OCI-LY7 (cell line): ENCODE measurements at regions not wholly inside any gene's neighbourhood (a gene's known extent, or its start where the extent isn't known, plus 50 kb on each side); places are given as distances from the start of the nearest gene placed in this dataset.

Experiments
- BruUV-seq: library from RNA; stranded (reverse); fragments of 400-500 nt; replicated peaks from 2 replicates; lab custom pipeline; 2021; lab: Mats Ljungman, UMichigan
- CTCF ChIA-PET: fragments of 300-600 bp; sonication (Branson Sonifier 250); formaldehyde crosslinking; loops from one replicate; lab custom pipeline; 2022; ENCODE audit warnings: antibody characterized with exemption; ENCODE audit not compliant: unreplicated experiment; lab: Charles Lee
- POLR2A ChIA-PET: fragments of 300-600 bp; sonication (Branson Sonifier 250); formaldehyde crosslinking; loops from one replicate; lab custom pipeline; 2022; ENCODE audit warnings: antibody characterized with exemption; lab: Charles Lee
- DNase-seq: peaks from one replicate; pipeline ENCODE4 v3.0.0-alpha.2; 2015; ENCODE audit warnings: low spot score
- H2AFZ ChIP-seq: fragments of 200-600 bp; sonication (generic), shearing (Covaris generic); 2 replicates; pipeline ENCODE4 v1.6.1; 2014; ENCODE audit warnings: mild to moderate bottlenecking, antibody characterized with exemption, low read length, moderate library complexity
- H3K27ac ChIP-seq: fragments of 200-600 bp; sonication (generic); 2 replicates; pipeline ENCODE4 v1.5.1; 2014; ENCODE audit warnings: mixed run types, low read depth, mild to moderate bottlenecking, moderate library complexity, low read length, inconsistent platforms; ENCODE audit not compliant: poor library complexity, severe bottlenecking
- H3K36me3 ChIP-seq: fragments of 200-600 bp; sonication (generic); 2 replicates; pipeline ENCODE4 v1.6.1; 2014; ENCODE audit warnings: mild to moderate bottlenecking, antibody characterized with exemption, low read length, moderate library complexity, mixed read lengths; ENCODE audit not compliant: insufficient read depth
- H3K4me1 ChIP-seq: fragments of 200-600 bp; sonication (generic); 2 replicates; pipeline ENCODE4 v1.5.1; 2014; ENCODE audit warnings: mild to moderate bottlenecking, low read length; ENCODE audit not compliant: insufficient read depth, poor library complexity, severe bottlenecking
- H3K4me2 ChIP-seq: fragments of 200-600 bp; sonication (generic); 2 replicates; pipeline ENCODE4 v1.6.1; 2014; ENCODE audit warnings: mild to moderate bottlenecking, low read length
- H3K4me3 ChIP-seq: fragments of 200-600 bp; sonication (generic); 2 replicates; pipeline ENCODE4 v1.5.1; 2014; ENCODE audit warnings: mild to moderate bottlenecking, low read depth, low read length; ENCODE audit not compliant: poor library complexity, severe bottlenecking
- H3K79me2 ChIP-seq: fragments of 200-600 bp; sonication (generic); 2 replicates; pipeline ENCODE4 v1.6.1; 2016; ENCODE audit warnings: low read depth, mild to moderate bottlenecking, low read length, moderate library complexity, mixed read lengths; ENCODE audit not compliant: insufficient read depth
- H3K9me2 ChIP-seq: fragments of 200-600 bp; sonication (generic); 2 replicates; pipeline ENCODE4 v1.6.1; 2016; ENCODE audit warnings: mild to moderate bottlenecking, low read length, mixed read lengths; ENCODE audit not compliant: insufficient read depth
- H3K9me3 ChIP-seq: fragments of 200-600 bp; sonication (generic); 2 replicates; pipeline ENCODE4 v1.6.1; 2014; ENCODE audit warnings: mild to moderate bottlenecking, mixed run types, low read length, mixed read lengths
- H4K20me1 ChIP-seq: fragments of 200-600 bp; sonication (generic); 2 replicates; pipeline ENCODE4 v1.6.1; 2014; ENCODE audit warnings: mild to moderate bottlenecking, antibody characterized with exemption, low read length, moderate library complexity, mixed read lengths; ENCODE audit not compliant: insufficient read depth
- CTCF ChIP-seq: fragments of 200-600 bp; sonication (generic); conservative IDR thresholded peaks from 2 replicates; pipeline ENCODE4 v1.5.1; 2014; ENCODE audit warnings: mild to moderate bottlenecking, antibody characterized with exemption, low read length, moderate library complexity, mixed read lengths
- EZH2phosphoT487 ChIP-seq: fragments of 200-600 bp; sonication (generic); IDR thresholded peaks from 2 replicates; pipeline ENCODE4 v1.6.1; 2018; ENCODE audit warnings: low read depth, borderline replicate concordance, mild to moderate bottlenecking, mixed run types, antibody characterized with exemption, low read length, moderate library complexity, mixed read lengths
- intact Hi-C: fragments of 100-400 bp; cut with micrococcal nuclease; formaldehyde crosslinking; loops from one replicate; pipeline ENCODE4 v1.10.0; 2022; ENCODE audit not compliant: unreplicated experiment

GRCh38 chr3:187516446-187517185 lies 148.4 kb downstream of the RTP4 start:
- H3K36me3 ChIP-seq, result no peaks in the 10 kb centered on the region
- no peaks in the 10 kb centered on the region for H4K20me1 ChIP-seq
- intact Hi-C loops, result no loop called here
- no peaks in the 10 kb centered on the region for H3K79me2 ChIP-seq
- H3K4me3 ChIP-seq, result no peak overlapping the region
- DNase-seq, result no peak
- BruUV-seq, result no TSS peak
- no peaks in the 10 kb centered on the region for H3K9me2 ChIP-seq
- H3K4me2 ChIP-seq, result no peak overlapping the region
- peaks cover 10% of the 10 kb centered on the region for H3K4me1 ChIP-seq
- TF ChIP-seq CTCF, result no peak
- no peak for TF ChIP-seq EZH2phosphoT487
- ChIA-PET POLR2A (interaction anchor here (0.6 kb wide), 1 partner anchor 31 kb away, joined by 3 read pairs; no protein-coding TSS in a partner anchor), CTCF (no interaction called here)
- H2AFZ ChIP-seq, result no peak overlapping the region
- no peaks in the 10 kb centered on the region for H3K9me3 ChIP-seq
- H3K27ac ChIP-seq, result no peak overlapping the region

GRCh38 chr3:187507905-187508304 lies 139.7 kb downstream of the RTP4 start:
- no peak overlapping the region for H3K4me3 ChIP-seq
- H3K4me2 ChIP-seq, result no peak overlapping the region
- no peaks in the 10 kb centered on the region for H3K4me1 ChIP-seq
- no peaks in the 10 kb centered on the region for H3K9me3 ChIP-seq
- TF ChIP-seq CTCF (no peak), EZH2phosphoT487 (no peak)
- no TSS peak for BruUV-seq
- DNase-seq, result no peak
- ChIA-PET POLR2A (interaction anchor here (0.5 to 0.7 kb wide), 3 partner anchors 10 to 114 kb away, joined by 3 to 4 read pairs (median 4); no protein-coding TSS in a partner anchor), CTCF (no interaction called here)
- intact Hi-C loops, result no loop called here
- H3K27ac ChIP-seq, result no peak overlapping the region
- H4K20me1 ChIP-seq, result no peaks in the 10 kb centered on the region
- H3K36me3 ChIP-seq, result no peaks in the 10 kb centered on the region
- H2AFZ ChIP-seq, result no peak overlapping the region
- no peaks in the 10 kb centered on the region for H3K9me2 ChIP-seq
- H3K79me2 ChIP-seq, result no peaks in the 10 kb centered on the region

GRCh38 chr3:187507266-187507665 lies 139.1 kb downstream of the RTP4 start:
- Histone ChIP-seq H4K20me1 (no peaks in the 10 kb centered on the region), H3K4me2 (no peak overlapping the region), H3K9me3 (no peaks in the 10 kb centered on the region), H3K9me2 (no peaks in the 10 kb centered on the region), H3K79me2 (no peaks in the 10 kb centered on the region), H3K4me1 (no peaks in the 10 kb centered on the region), H2AFZ (no peak overlapping the region), H3K4me3 (no peak overlapping the region), H3K27ac (no peak overlapping the region), H3K36me3 (no peaks in the 10 kb centered on the region)
- BruUV-seq, result no TSS peak
- ChIA-PET CTCF (no interaction called here), POLR2A (no interaction called here)
- intact Hi-C loops, result no loop called here
- TF ChIP-seq CTCF, result no peak
- no peak for TF ChIP-seq EZH2phosphoT487
- no peak for DNase-seq
